Renal pelvis (tissue), 1 donor: ENCODE measurements at regions not wholly inside any gene's neighbourhood (a gene's known extent, or its start where the extent isn't known, plus 50 kb on each side); places are given as distances from the start of the nearest gene placed in this dataset.

Experiments
- DNase-seq: peaks from one replicate; pipeline ENCODE4 v3.0.0-alpha.2; 2013

GRCh38 chr1:4603295-4604110, 50.9 kb upstream of the AJAP1 start:
- no peak for DNase-seq
